NT2/D1 (cell line): ENCODE measurements at regions not wholly inside any gene's neighbourhood (a gene's known extent, or its start where the extent isn't known, plus 50 kb on each side); places are given as distances from the start of the nearest gene placed in this dataset.

Experiments
- SUZ12 ChIP-seq: IDR thresholded peaks from 2 replicates; pipeline ENCODE4 v1.6.1; 2011; ENCODE audit not compliant: insufficient read length, insufficient read depth; ENCODE audit errors: extremely low read depth
- YY1 ChIP-seq: IDR thresholded peaks from 2 replicates; pipeline ENCODE4 v1.6.1; 2011; ENCODE audit not compliant: insufficient read length, insufficient read depth

- TF ChIP-seq YY1 (no peak), SUZ12 (no peak)
These were observed 156.9 kb upstream of the ZNF536 start for GRCh38 chr19:30215248-30215647.
